MG63 (cell line): ENCODE measurements at regions not wholly inside any gene's neighbourhood (a gene's known extent, or its start where the extent isn't known, plus 50 kb on each side); places are given as distances from the start of the nearest gene placed in this dataset.

Source experiments
- DNase-seq: peaks from one replicate; pipeline ENCODE4 v3.0.0-alpha.2; 2020
- H3K27me3 ChIP-seq: fragments of 250-450 bp; sonication (Bioruptor Pico); 2 replicates; pipeline ENCODE4 v1.5.1; 2020; ENCODE audit warnings: mild to moderate bottlenecking, moderate library complexity
- H3K36me3 ChIP-seq: fragments of 250-450 bp; sonication (Bioruptor Pico); 2 replicates; pipeline ENCODE4 v1.5.1; 2020; ENCODE audit warnings: mild to moderate bottlenecking, moderate library complexity
- H3K4me3 ChIP-seq: fragments of 250-450 bp; sonication (Bioruptor Pico); 2 replicates; pipeline ENCODE4 v1.5.1; 2020; ENCODE audit warnings: mild to moderate bottlenecking, moderate library complexity
- H3K9me3 ChIP-seq: fragments of 250-450 bp; sonication (Bioruptor Pico); 2 replicates; pipeline ENCODE4 v1.5.1; 2020; ENCODE audit warnings: mild to moderate bottlenecking, moderate library complexity

DNA sequence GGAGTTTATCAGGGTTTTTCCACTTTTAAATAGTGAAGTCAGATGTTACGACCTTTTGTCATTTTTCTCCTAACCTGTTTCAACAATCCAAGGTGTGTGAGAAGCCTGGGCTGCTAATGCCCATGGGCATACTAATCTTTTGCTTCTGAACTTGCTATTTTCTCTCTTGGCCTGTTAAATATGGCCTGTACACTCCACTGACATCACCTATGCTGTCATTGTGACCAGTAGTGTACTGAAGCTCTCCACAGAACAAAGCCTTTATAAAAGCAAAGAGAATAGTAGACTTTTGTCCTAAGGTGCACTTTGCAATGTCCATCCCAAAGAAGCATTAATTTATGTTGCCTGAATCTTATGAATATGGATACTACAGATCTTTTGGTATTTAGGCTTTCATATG lies 1490.5 kb downstream of the STIM2 start:
- H3K36me3 ChIP-seq, result no peaks in the 10 kb centered on the region
- H3K27me3 ChIP-seq, result no peaks in the 10 kb centered on the region
- no peak overlapping the region for H3K4me3 ChIP-seq
- no peaks in the 10 kb centered on the region for H3K9me3 ChIP-seq
- no peak for DNase-seq

DNA sequence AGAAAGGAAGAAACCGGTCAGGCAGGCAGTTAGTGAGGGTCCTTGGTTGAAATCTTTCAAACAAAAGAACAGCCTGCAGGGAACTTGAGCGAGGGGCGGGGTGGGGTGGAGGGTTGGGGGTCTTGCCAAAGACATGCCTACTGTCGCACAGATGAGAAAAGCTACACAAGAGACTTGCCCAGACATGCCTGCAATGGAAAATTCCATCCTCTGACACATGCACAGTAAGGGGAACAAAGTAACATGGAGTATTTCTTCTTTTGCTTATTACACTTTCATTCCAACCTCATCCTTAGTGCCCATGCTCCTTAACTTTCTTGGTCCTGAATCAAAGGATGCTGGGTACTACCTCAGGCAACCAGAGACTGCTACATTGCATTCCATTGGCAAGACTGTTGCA lies 1491.2 kb downstream of the STIM2 start:
- Histone ChIP-seq H3K4me3 (no peak overlapping the region), H3K27me3 (no peaks in the 10 kb centered on the region), H3K36me3 (no peaks in the 10 kb centered on the region), H3K9me3 (no peaks in the 10 kb centered on the region)
- no peak for DNase-seq

DNA sequence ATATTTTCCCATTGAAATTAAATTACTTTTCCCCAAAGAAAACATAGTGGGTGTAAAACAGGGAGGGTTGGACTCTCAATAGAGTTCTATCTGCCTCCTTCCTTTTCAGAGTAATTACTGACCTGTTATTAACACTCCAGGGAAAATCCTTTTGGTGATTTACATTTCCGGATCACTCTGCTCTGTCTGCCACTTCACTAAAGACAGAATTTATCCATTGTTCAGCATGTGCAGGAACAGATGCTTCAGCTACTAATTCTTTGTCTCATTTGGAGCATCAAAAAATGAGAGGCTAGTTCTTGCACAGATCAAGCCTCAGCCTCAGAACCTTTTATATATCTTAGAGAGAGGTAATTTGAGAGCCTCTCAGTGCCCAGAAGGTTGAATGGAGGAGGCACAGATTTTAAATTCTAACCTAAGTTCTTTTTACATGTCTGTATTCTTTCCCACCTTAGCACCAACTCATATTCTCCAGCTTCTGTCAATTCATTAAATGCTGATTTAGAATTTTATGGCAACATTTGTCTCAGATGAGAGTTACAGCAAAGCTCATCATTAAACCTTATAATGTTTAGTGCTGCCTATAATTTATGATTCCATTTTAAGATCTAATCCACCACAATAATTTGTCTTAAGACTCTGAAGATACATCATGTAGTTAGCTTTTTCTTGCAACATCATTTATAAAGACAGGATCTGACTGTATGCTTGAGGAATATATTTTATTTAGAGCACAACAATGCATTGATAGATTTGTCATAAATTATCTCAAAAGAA lies 1494.4 kb downstream of the STIM2 start:
- Histone ChIP-seq H3K36me3 (no peaks in the 10 kb centered on the region), H3K27me3 (no peaks in the 10 kb centered on the region), H3K4me3 (no peak overlapping the region), H3K9me3 (no peaks in the 10 kb centered on the region)
- DNase-seq, result no peak

DNA sequence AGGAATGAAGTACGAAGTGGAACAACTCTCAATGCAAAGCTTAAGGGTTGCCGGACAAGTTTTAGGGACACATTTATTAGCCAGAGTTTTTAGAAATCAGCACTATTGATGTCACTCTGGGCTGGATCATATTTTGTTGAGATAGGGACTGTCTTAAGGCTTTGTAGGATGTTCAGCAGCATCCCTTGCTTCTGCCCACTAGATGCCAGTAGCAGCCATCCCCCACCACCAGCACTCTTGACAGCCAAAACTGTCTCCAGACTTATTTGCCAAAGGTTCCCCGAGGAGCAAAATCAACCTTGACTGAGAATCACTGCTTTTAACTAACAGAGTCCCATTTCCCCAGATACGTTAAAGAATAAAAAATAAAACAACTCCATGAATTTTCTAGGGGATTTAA lies 1497.3 kb downstream of the STIM2 start:
- DNase-seq, result peak; percentile 5
- H3K27me3 ChIP-seq, result no peaks in the 10 kb centered on the region
- no peaks in the 10 kb centered on the region for H3K36me3 ChIP-seq
- no peak overlapping the region for H3K4me3 ChIP-seq
- H3K9me3 ChIP-seq, result no peaks in the 10 kb centered on the region

DNA sequence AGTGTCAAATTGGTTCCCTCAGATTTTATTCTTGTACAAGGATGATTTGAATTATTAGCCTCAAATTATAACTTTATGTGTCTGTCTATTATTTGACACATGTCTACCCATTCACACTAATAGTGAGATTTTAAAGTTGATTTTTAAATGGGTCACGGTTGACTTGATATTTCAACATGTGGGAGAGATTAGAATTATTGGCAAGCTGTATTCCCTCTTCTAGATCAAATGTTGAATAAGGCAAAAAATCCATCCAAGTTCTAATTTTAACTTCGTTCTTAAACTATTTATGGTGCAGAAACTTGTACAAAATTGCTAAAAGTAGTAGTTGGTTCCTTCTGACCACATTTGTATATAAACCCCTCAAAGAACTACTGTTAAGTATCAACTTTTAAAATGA lies 1498.0 kb downstream of the STIM2 start:
- DNase-seq, result no peak
- H3K9me3 ChIP-seq, result no peaks in the 10 kb centered on the region
- H3K36me3 ChIP-seq, result no peaks in the 10 kb centered on the region
- H3K27me3 ChIP-seq, result no peaks in the 10 kb centered on the region
- H3K4me3 ChIP-seq, result no peak overlapping the region

DNA sequence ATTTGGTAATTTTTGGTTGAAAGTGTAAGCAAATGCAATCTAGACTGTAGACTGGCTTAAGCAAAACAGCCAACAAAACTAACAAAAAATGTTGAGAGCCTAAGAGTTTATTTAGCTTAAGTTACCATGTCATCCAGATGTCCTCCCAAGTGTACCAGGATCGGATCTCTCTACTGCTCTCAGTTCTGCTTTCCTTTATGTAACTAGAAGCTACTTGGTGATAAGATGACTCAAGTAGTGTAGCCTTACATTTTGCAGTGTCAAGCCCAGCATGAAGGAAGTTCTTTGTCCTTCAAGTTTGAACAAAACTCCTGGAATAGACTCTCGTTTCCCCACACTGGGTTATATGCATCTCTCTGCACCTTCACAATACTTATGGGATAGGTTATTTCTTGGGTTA lies 1500.0 kb downstream of the STIM2 start:
- Histone ChIP-seq H3K4me3 (no peak overlapping the region), H3K36me3 (no peaks in the 10 kb centered on the region)
- DNase-seq, result no peak

DNA sequence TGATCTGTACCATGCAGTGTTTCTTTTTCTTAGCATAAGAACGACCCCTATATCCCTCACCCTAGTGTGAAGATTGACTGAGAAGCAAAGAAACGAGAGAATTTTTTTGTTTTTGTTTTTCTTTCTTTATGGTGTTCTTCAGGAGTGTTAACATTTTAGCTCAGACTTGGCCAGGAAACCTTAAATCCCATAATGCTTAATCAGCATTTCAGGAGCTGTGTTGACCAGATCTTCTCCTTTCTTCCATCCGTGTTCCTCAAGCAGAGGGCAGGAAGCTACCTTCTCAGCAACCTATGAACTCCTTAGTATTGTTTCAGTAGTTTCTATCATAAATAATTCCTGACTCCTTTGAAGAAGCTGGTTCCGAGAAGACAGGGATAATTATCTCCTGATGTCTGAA lies 1501.5 kb downstream of the STIM2 start:
- no peak overlapping the region for H3K4me3 ChIP-seq
- no peaks in the 10 kb centered on the region for H3K27me3 ChIP-seq
- no peak for DNase-seq
- no peaks in the 10 kb centered on the region for H3K9me3 ChIP-seq
- no peaks in the 10 kb centered on the region for H3K36me3 ChIP-seq

More for the DNA sequence above, 1500.0 kb downstream of the STIM2 start:
- Histone ChIP-seq H3K27me3 (no peaks in the 10 kb centered on the region), H3K9me3 (no peaks in the 10 kb centered on the region)

DNA sequence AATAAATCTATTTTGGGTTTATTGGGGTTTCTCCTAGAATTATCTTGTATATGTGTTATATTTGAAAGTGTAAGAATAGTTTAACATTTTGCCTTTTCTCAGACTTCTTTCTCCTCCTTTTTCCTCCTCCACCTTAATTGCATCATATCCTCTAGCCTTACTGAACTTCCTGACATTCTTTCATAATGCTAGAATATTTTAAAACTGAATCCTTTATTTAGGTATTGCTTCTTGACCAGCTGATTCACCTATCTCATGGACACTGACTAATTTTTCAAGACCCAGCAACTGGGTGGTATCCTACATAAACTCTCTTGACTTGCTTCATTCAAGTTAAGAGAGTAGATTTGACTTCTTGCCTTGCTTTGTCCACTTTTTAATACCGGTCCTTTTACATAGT lies 1508.9 kb downstream of the STIM2 start:
- H3K4me3 ChIP-seq, result no peak overlapping the region
- H3K36me3 ChIP-seq, result no peaks in the 10 kb centered on the region
- no peak for DNase-seq
- H3K9me3 ChIP-seq, result no peaks in the 10 kb centered on the region
- no peaks in the 10 kb centered on the region for H3K27me3 ChIP-seq

DNA sequence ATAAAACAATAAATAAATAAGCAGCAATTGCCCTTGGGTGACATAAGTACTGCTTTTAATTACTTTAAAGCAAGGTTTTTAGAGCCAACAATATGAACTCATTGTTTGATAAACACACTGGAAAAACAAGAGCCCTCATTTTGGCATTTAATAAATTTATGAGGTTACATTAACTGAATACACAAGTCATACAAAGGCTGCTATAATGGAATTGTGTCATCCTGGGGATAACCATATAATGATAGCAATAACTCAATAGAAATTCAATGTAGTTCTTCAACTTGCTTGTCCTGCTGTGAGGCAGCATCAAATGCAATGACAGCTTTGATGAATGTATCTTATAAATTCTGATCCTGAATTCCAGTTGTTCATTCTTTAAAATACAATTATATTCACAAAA lies 1512.5 kb downstream of the STIM2 start:
- Histone ChIP-seq H3K36me3 (no peaks in the 10 kb centered on the region), H3K27me3 (no peaks in the 10 kb centered on the region), H3K9me3 (no peaks in the 10 kb centered on the region), H3K4me3 (no peak overlapping the region)
- no peak for DNase-seq

DNA sequence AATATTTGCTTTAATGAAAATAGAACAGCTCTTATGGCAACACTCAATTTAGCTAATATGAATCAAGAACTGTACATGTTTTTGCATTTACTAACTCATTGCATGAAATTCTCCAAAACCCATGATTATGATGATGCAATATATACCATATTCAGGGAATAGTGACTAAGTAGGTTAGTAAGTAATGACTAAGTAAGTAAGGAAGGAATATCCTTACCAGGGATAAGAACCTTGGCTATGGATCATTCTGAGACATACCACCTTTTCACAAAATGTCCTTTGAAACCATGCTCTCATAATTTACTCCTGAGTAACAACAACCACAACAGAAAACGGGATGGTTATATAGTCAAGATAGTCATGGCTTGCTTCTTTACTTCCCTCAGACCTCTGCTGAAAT lies 1513.0 kb downstream of the STIM2 start:
- DNase-seq, result no peak
- no peak overlapping the region for H3K4me3 ChIP-seq
- no peaks in the 10 kb centered on the region for H3K9me3 ChIP-seq

DNA sequence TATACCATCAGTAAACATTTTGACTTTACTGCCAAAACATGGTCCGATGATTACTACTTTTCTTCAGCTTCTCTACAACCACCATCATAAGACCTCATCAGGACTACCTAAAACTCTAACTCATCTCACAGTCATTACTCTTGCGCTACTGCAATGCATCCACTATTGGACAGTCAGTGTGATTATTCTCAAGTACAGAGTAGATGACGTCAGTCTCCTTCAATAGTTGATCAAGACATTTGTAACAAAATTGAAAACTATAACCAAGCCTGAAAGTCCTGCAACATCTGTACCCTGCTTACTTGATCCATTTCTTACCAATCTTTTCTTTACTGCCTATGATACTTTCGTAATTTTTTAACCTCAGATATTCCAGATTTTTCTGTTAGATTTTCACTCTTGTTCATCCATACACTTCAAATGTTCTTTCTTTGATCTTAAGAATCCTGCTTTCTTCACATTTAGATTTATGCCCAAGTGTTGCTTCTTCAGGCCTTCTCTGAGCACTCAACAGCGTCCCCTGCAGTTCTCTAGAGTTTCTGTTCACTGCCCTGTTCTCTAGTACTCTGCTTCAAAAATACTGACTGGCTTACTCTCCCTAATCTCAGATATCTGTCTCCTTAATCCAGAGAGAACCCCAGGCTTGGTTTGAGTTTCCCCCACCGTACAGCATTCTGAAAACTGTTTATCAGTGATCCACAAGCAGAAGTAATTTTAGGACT lies 1517.6 kb downstream of the STIM2 start:
- H3K36me3 ChIP-seq, result no peaks in the 10 kb centered on the region
- H3K27me3 ChIP-seq, result no peaks in the 10 kb centered on the region
- H3K4me3 ChIP-seq, result no peak overlapping the region
- DNase-seq, result no peak
- H3K9me3 ChIP-seq, result no peaks in the 10 kb centered on the region

More for the DNA sequence above, 1513.0 kb downstream of the STIM2 start:
- H3K27me3 ChIP-seq, result no peaks in the 10 kb centered on the region
- H3K36me3 ChIP-seq, result no peaks in the 10 kb centered on the region

DNA sequence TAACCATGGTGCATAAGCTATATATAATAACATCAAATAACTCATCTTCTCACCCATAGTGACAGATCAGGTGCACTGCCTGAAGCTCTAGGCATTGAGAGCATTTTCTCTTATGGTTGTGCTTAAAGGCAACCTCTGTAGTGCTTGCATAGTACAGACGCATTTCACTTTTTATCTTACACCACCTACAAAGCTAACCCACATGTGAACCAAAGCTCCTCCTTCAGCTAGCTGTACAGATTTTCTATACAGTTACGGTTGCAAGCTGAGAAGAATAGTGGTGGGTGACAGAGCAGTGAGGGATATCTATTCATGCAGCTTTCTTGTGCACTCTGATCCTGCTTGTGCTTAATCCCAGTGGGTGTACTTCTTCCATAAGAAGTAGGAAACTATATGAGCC lies 1525.2 kb downstream of the STIM2 start:
- H3K36me3 ChIP-seq, result no peaks in the 10 kb centered on the region
- H3K9me3 ChIP-seq, result no peaks in the 10 kb centered on the region
- DNase-seq, result no peak
- H3K4me3 ChIP-seq, result no peak overlapping the region
- H3K27me3 ChIP-seq, result no peaks in the 10 kb centered on the region

DNA sequence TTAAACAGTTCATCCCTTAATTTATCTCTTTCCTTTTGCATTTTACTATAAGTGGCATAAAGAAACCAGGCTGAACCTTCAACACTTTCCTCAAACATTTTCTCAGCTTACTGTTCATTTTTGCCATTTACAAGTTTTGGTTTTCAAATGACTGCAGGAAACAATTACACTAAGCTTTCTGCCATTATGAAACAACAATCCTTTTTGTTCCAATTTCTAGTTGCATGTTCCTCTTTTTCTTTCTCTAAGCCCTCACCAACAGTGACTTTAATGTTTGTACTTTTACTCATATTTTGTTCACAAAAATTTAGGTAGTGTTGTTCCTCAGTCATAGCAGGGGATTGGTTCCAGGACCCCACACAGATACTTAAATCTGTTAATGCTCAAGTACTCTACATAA lies 1526.1 kb downstream of the STIM2 start:
- Histone ChIP-seq H3K27me3 (no peaks in the 10 kb centered on the region), H3K4me3 (no peak overlapping the region), H3K36me3 (no peaks in the 10 kb centered on the region), H3K9me3 (no peaks in the 10 kb centered on the region)
- DNase-seq, result no peak

DNA sequence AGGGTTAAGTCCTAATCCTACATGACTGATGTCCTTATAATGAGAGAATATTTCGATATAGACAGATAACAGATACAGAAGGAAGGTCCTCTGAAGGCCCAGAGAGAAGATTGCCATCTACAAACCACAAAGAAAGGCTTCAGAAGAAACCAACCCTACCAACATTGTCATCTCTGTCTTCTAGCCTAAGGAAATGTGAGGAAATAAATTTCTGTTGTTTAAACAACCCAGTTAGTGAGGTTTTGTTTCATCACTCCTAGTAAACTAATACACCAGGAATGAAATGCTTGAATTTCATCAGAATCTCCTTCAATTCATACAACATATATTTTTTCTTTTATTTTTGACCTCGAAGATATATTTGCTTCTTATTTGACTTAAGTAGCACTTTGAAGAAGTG lies 1527.8 kb downstream of the STIM2 start:
- no peak overlapping the region for H3K4me3 ChIP-seq
- no peaks in the 10 kb centered on the region for H3K9me3 ChIP-seq
- DNase-seq, result no peak
- H3K27me3 ChIP-seq, result no peaks in the 10 kb centered on the region
- H3K36me3 ChIP-seq, result no peaks in the 10 kb centered on the region

DNA sequence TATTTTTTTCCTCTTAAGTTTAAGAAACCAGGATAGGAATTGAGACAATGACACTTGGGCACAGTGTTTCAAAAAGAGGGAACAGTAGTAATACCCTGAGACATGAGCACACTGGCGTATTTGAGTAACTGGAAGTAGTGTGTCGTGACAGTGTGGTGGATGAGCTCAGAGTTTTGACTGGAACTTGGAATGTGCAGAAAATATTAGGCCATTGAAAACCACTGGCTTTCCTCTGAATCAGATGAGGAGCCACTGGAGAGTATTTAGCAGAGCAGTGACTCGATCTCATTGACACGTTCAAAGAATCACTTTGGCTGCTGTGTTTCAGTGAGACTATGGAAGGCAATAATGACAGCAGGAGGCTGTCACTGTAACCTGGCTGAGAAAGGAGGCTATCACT lies 1531.2 kb downstream of the STIM2 start:
- no peaks in the 10 kb centered on the region for H3K36me3 ChIP-seq
- no peak overlapping the region for H3K4me3 ChIP-seq
- no peaks in the 10 kb centered on the region for H3K27me3 ChIP-seq
- no peak for DNase-seq
- H3K9me3 ChIP-seq, result no peaks in the 10 kb centered on the region

DNA sequence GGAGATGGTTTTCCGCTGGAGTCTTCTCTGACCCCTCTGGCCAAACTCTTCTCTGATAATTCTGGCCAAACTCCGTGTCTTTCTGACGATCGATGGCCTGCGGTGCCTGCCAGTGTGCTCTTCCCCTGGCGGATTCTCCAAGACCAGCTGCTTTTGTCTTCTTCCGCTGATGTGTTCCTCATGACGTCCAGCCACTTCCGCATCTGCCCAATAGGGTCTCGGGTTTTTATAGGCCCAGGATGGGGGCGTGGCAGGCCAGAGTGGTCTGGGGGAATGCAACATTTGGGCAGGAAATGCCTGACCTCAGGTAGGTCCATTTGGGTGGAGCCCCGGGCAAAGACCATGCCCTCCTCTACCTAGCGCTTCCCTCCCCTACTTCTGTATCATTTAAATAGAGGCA lies 1542.1 kb downstream of the STIM2 start:
- Histone ChIP-seq H3K4me3 (no peak overlapping the region), H3K36me3 (no peaks in the 10 kb centered on the region), H3K27me3 (no peaks in the 10 kb centered on the region), H3K9me3 (no peaks in the 10 kb centered on the region)
- no peak for DNase-seq

DNA sequence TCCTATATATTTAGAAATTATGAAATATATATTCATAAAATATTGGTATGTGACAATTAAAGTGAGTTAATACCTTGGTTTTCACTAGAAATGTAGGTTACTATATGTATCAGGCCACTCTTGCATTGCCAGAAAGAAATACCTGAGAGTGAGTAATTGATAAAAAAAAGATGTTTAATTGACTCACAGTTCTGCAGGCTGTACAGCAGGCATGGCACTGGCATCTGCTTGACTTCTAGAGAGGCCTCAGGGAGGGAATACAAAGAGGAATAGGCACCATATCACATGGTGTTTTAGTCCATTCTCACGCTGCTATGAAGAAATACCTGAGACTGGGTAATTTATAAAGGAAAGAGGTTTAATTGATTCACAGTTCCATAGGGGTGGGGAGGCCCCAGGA lies 1560.6 kb downstream of the STIM2 start:
- Histone ChIP-seq H3K27me3 (no peaks in the 10 kb centered on the region), H3K9me3 (no peaks in the 10 kb centered on the region), H3K36me3 (no peaks in the 10 kb centered on the region), H3K4me3 (no peak overlapping the region)
- DNase-seq, result no peak

DNA sequence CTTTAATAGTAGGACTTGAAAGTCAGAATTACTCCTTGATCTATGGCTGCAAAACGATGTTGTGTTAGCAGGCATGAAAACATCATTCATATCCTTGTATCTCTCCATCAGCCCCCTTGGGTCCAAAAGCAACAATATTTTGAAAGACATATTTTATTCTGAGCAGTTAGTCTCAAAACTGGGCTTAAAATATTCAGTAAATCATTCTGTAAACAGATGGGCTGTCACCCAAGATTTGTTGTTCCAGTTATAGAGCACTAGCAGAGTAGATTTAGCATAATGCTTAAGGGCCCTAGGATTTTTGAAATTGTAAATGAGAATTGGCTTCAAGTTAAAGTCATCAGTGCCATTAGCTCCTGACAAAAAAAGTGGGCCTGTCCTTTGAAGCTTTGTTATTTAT lies 1565.6 kb downstream of the STIM2 start:
- Histone ChIP-seq H3K27me3 (no peaks in the 10 kb centered on the region), H3K36me3 (no peaks in the 10 kb centered on the region), H3K4me3 (no peak overlapping the region), H3K9me3 (no peaks in the 10 kb centered on the region)
- DNase-seq, result no peak
